H9 (cell line): ENCODE measurements at regions not wholly inside any gene's neighbourhood (a gene's known extent, or its start where the extent isn't known, plus 50 kb on each side); places are given as distances from the start of the nearest gene placed in this dataset.
A peak's percentile ranks its signal among the peaks of the same experiment; 100 is the strongest.

ENCODE experiments used
- DNase-seq: peaks from one replicate; pipeline ENCODE4 v3.0.0-alpha.2; 2017
- H2AFZ ChIP-seq: one replicate; pipeline ENCODE4 v1.6.1; 2013; ENCODE audit warnings: mild to moderate bottlenecking, low read length, control low read depth, moderate library complexity
- H2AK5ac ChIP-seq: 2 replicates; pipeline ENCODE4 v1.6.1; 2013; ENCODE audit warnings: low read length, control low read depth, mixed read lengths; ENCODE audit not compliant: insufficient read length
- H2BK120ac ChIP-seq: one replicate; pipeline ENCODE4 v1.6.1; 2013; ENCODE audit warnings: low read depth, mild to moderate bottlenecking, low read length, control low read depth, inconsistent platforms; ENCODE audit not compliant: poor library complexity, severe bottlenecking
- H2BK12ac ChIP-seq: 2 replicates; pipeline ENCODE4 v1.6.1; 2013; ENCODE audit warnings: low read length, control low read depth, mixed read lengths, low read depth; ENCODE audit not compliant: insufficient read length
- H2BK15ac ChIP-seq: 2 replicates; pipeline ENCODE4 v1.6.1; 2013; ENCODE audit warnings: low read depth, low read length, control low read depth
- H2BK20ac ChIP-seq: one replicate; pipeline ENCODE4 v1.6.1; 2013; ENCODE audit warnings: low read depth, mild to moderate bottlenecking, low read length, control low read depth, inconsistent platforms; ENCODE audit not compliant: poor library complexity, severe bottlenecking
- H2BK5ac ChIP-seq: 2 replicates; pipeline ENCODE4 v1.6.1; 2013; ENCODE audit warnings: low read length, control low read depth, mixed read lengths; ENCODE audit not compliant: insufficient read length
- H3K14ac ChIP-seq: 2 replicates; pipeline ENCODE4 v1.6.1; 2013; ENCODE audit warnings: low read length, control low read depth; ENCODE audit not compliant: insufficient read depth
- H3K18ac ChIP-seq: 2 replicates; pipeline ENCODE4 v1.6.1; 2013; ENCODE audit warnings: low read depth, mild to moderate bottlenecking, mixed read lengths, low read length, control low read depth; ENCODE audit not compliant: insufficient read length
- H3K23ac ChIP-seq: 2 replicates; pipeline ENCODE4 v1.6.1; 2013; ENCODE audit warnings: low read length, control low read depth, mixed read lengths, low read depth; ENCODE audit not compliant: insufficient read length
- H3K23me2 ChIP-seq: 2 replicates; pipeline ENCODE4 v1.6.1; 2013; ENCODE audit warnings: low read depth, mild to moderate bottlenecking, mixed read lengths, low read length, control low read depth; ENCODE audit not compliant: insufficient read length, poor library complexity, severe bottlenecking
- H3K27ac ChIP-seq: 2 replicates; pipeline ENCODE4 v1.5.1; 2013; ENCODE audit warnings: low read length, control low read depth, mixed read lengths, low read depth; ENCODE audit not compliant: insufficient read length
- H3K27me3 ChIP-seq: 2 replicates; pipeline ENCODE4 v1.6.1; 2013; ENCODE audit warnings: low read length, control low read depth, inconsistent platforms; ENCODE audit not compliant: insufficient read depth
- H3K4ac ChIP-seq: 2 replicates; pipeline ENCODE4 v1.6.1; 2013; ENCODE audit warnings: low read depth, mild to moderate bottlenecking, control low read depth, inconsistent platforms, low read length, moderate library complexity
- H3K4me1 ChIP-seq: 2 replicates; pipeline ENCODE4 v1.6.1; 2013; ENCODE audit warnings: low read length, control low read depth, inconsistent platforms; ENCODE audit not compliant: insufficient read depth
- H3K4me2 ChIP-seq: 2 replicates; pipeline ENCODE4 v1.6.1; 2013; ENCODE audit warnings: low read length, control low read depth, mixed read lengths; ENCODE audit not compliant: insufficient read length, insufficient read depth
- H3K56ac ChIP-seq: 2 replicates; pipeline ENCODE4 v1.6.1; 2013; ENCODE audit warnings: low read depth, mild to moderate bottlenecking, mixed read lengths, low read length, control low read depth; ENCODE audit not compliant: insufficient read length
- H3K79me1 ChIP-seq: 2 replicates; pipeline ENCODE4 v1.6.1; 2013; ENCODE audit warnings: low read depth, mild to moderate bottlenecking, moderate library complexity, low read length, control low read depth, inconsistent platforms; ENCODE audit not compliant: insufficient read depth, poor library complexity, severe bottlenecking
- H3K79me2 ChIP-seq: 2 replicates; pipeline ENCODE4 v1.6.1; 2013; ENCODE audit warnings: low read length, control low read depth, inconsistent platforms; ENCODE audit not compliant: insufficient read depth
- H3K9ac ChIP-seq: 2 replicates; pipeline ENCODE4 v1.6.1; 2013; ENCODE audit warnings: low read length, control low read depth, mixed read lengths; ENCODE audit not compliant: insufficient read length; ENCODE audit errors: extremely low read depth
- H3K9me3 ChIP-seq: one replicate; pipeline ENCODE4 v1.6.1; 2013; ENCODE audit warnings: low read depth, low read length, inconsistent platforms; ENCODE audit not compliant: control insufficient read depth
- H3T11ph ChIP-seq: one replicate; pipeline ENCODE4 v1.6.1; 2013; ENCODE audit warnings: mild to moderate bottlenecking, low read length, control low read depth, inconsistent platforms
- H4K20me1 ChIP-seq: one replicate; pipeline ENCODE4 v1.6.1; 2013; ENCODE audit not compliant: control insufficient read depth, insufficient read length, insufficient read depth
- H4K5ac ChIP-seq: 2 replicates; pipeline ENCODE4 v1.6.1; 2013; ENCODE audit warnings: low read depth, mild to moderate bottlenecking, mixed read lengths, low read length, control low read depth; ENCODE audit not compliant: insufficient read length
- H4K8ac ChIP-seq: replicated peaks from 2 replicates; pipeline ENCODE4 v1.6.1; 2013; ENCODE audit warnings: low read length, control low read depth, mixed read lengths, low read depth; ENCODE audit not compliant: insufficient read length
- H4K91ac ChIP-seq: 2 replicates; pipeline ENCODE4 v1.6.1; 2013; ENCODE audit warnings: low read depth, mild to moderate bottlenecking, moderate library complexity, mixed read lengths, low read length, control low read depth; ENCODE audit not compliant: insufficient read length
- H3K27ac Mint-ChIP-seq, 3 experiments: 2 replicates in 2 of 3; 3 replicates in 1 of 3; pipeline ENCODE4 v1.8.0; 2020 to 2021; ENCODE audit warnings: mixed read lengths in 3 of 3, mild to moderate bottlenecking in 1 of 3, moderate library complexity in 1 of 3
- H3K27me3 Mint-ChIP-seq: 2 replicates; pipeline ENCODE4 v1.8.0; 2021; ENCODE audit warnings: low read depth, mild to moderate bottlenecking, moderate library complexity, mixed read lengths
- H3K36me3 Mint-ChIP-seq, 3 experiments: 2 replicates in 2 of 3; 3 replicates in 1 of 3; pipeline ENCODE4 v1.8.0; 2020 to 2021; ENCODE audit warnings: low read depth in 3 of 3, mixed read lengths in 3 of 3; ENCODE audit not compliant: insufficient read depth in 1 of 3
- H3K4me1 Mint-ChIP-seq, 2 experiments: 2 replicates each; pipeline ENCODE4 v1.8.0; 2020; ENCODE audit warnings: mixed read lengths in 2 of 2
- H3K4me3 Mint-ChIP-seq, 2 experiments: 2 replicates in 1 of 2; 3 replicates in 1 of 2; pipeline ENCODE4 v1.8.0; 2020 to 2021; ENCODE audit warnings: mild to moderate bottlenecking in 2 of 2, mixed read lengths in 2 of 2, moderate library complexity in 1 of 2
- H3K9me3 Mint-ChIP-seq, 2 experiments: 2 replicates in 1 of 2; 3 replicates in 1 of 2; pipeline ENCODE4 v1.8.0; 2020; ENCODE audit warnings: mild to moderate bottlenecking in 2 of 2, mixed read lengths in 2 of 2, moderate library complexity in 1 of 2
- CTCF ChIP-seq: fragments of 200-600 bp; sonication (generic); conservative IDR thresholded peaks from 3 replicates; pipeline ENCODE4 v1.8.0; 2021; ENCODE audit warnings: antibody characterized with exemption, mild to moderate bottlenecking

GRCh38 chr18:35917043-35917442 is 55.4 kb upstream of the RMP24 start:
- Histone ChIP-seq H3K4me1 (peaks cover 2% of the 10 kb centered on the region; the same call in 1 of the 2 replicates), H3K4me2 (no peak overlapping the region), H2AFZ (no peak overlapping the region), H3K23me2 (no peaks in the 10 kb centered on the region), H3T11ph (no peak overlapping the region), H2BK20ac (no peak overlapping the region), H3K79me1 (no peaks in the 10 kb centered on the region), H3K14ac (no peak overlapping the region), H3K79me2 (peaks cover 2% of the 10 kb centered on the region; the same call in 1 of the 2 replicates), H4K5ac (no peak overlapping the region), H4K20me1 (no peaks in the 10 kb centered on the region), H3K9me3 (no peaks in the 10 kb centered on the region), H3K27me3 (peaks cover 2% of the 10 kb centered on the region; the same call in 1 of the 2 replicates), H2AK5ac (no peak overlapping the region), H2BK15ac (no peak overlapping the region), H3K56ac (no peak overlapping the region), H3K27ac (no peak overlapping the region), H2BK120ac (no peak overlapping the region), H4K91ac (no peak overlapping the region), H4K8ac (no peak overlapping the region), H3K23ac (no peak overlapping the region), H3K9ac (no peak overlapping the region), H3K18ac (no peak overlapping the region), H3K4ac (no peak overlapping the region), H2BK12ac (no peak overlapping the region), H2BK5ac (no peak overlapping the region)
- Mint-ChIP-seq H3K4me3 (no peak overlapping the region), H3K4me1 (peaks cover 6 to 16% of the 10 kb centered on the region in 2 experiments), H3K27me3 (no peaks in the 10 kb centered on the region), H3K36me3 (peaks cover 0 to 8% (median 0%) of the 10 kb centered on the region in 3 experiments; a peak in 4 of 7 replicates), H3K9me3 (no peaks in the 10 kb centered on the region), H3K27ac (no peak overlapping the region)
- peak; percentile 57 for TF ChIP-seq CTCF
- no peak for DNase-seq
